Gastroesophageal sphincter (tissue), 4 donors: ENCODE measurements at regions not wholly inside any gene's neighbourhood (a gene's known extent, or its start where the extent isn't known, plus 50 kb on each side); places are given as distances from the start of the nearest gene placed in this dataset.
A peak's percentile ranks its signal among the peaks of the same experiment; 100 is the strongest.

Experiments
- ATAC-seq: fragments of 150-250 bp; one replicate; pipeline ENCODE4 v1.9.1; 2016; ENCODE audit warnings: mild to moderate bottlenecking, moderate library complexity
- H3K27ac ChIP-seq, 4 donors: fragments of 200-600 bp; sonication (generic) in 3 of 4; 1 replicate in 3 of 4; 2 replicates in 1 of 4; pipeline ENCODE4 v1.5.1; 2016 to 2019
- H3K27me3 ChIP-seq: fragments of 200-600 bp; sonication (generic); one replicate; pipeline ENCODE4 v1.5.1; 2019
- H3K36me3 ChIP-seq, 2 donors: fragments of 200-600 bp; sonication (generic); one replicate each; pipeline ENCODE4 v1.5.1; 2019; ENCODE audit warnings: control low read depth in 1 of 2
- H3K4me1 ChIP-seq, 3 donors: fragments of 200-600 bp; sonication (generic); 1 replicate in 2 of 3; 2 replicates in 1 of 3; pipeline ENCODE4 v1.5.1; 2016 to 2019; ENCODE audit warnings: control low read depth in 2 of 3
- H3K4me3 ChIP-seq, 2 donors: fragments of 200-600 bp; sonication (generic); one replicate each; pipeline ENCODE4 v1.5.1; 2019; ENCODE audit warnings: mild to moderate bottlenecking in 1 of 2, moderate library complexity in 1 of 2
- H3K9me3 ChIP-seq, 3 donors: fragments of 200-600 bp; sonication (generic); one replicate each; pipeline ENCODE4 v1.5.1; 2017 to 2019; ENCODE audit warnings: control low read depth in 2 of 3
- CTCF ChIP-seq, 4 experiments: fragments of 200-600 bp in 2 of 4; fragments of 450-650 bp in 2 of 4; sonication (generic) in 1 of 4; IDR thresholded peaks; one replicate each; pipeline ENCODE4 v1.5.1; 2017 to 2019; ENCODE audit warnings: antibody characterized with exemption in 4 of 4, mild to moderate bottlenecking in 2 of 4, moderate library complexity in 2 of 4
- EP300 ChIP-seq: sonication (generic); formaldehyde crosslinking; IDR thresholded peaks from one replicate; pipeline ENCODE4 v1.6.1; 2017; ENCODE audit warnings: antibody characterized with exemption, mild to moderate bottlenecking
- POLR2A ChIP-seq, 2 donors: fragments of 450-650 bp; IDR thresholded peaks; one replicate each; pipeline ENCODE4 v1.6.1; 2017; ENCODE audit warnings: antibody characterized with exemption in 2 of 2, mild to moderate bottlenecking in 2 of 2, moderate library complexity in 1 of 2
- POLR2AphosphoS5 ChIP-seq: sonication (generic); formaldehyde crosslinking; IDR thresholded peaks from one replicate; pipeline ENCODE4 v1.6.1; 2017; ENCODE audit warnings: antibody characterized with exemption
- WGBS, 2 donors: methylation state at CpG; one replicate each; pipeline ENCODE4 v1.1.5; 2018; ENCODE audit warnings: low coverage in 1 of 2; 5-methylcytosine and 5-hydroxymethylcytosine counted together

GRCh38 chr2:37460896-37461229 is 116.4 kb downstream of the QPCT start:
- 46 to 72% methylated on average over 2 of the region's 2 CpGs for WGBS, 2 donors
- peaks cover 8 to 38% (median 19%) of the 10 kb centered on the region in 3 donors for H3K4me1 ChIP-seq

GRCh38 chr2:37464067-37464466 is 119.6 kb downstream of the QPCT start:
- Histone ChIP-seq H3K4me3 (no peak overlapping the region), H3K36me3 (no peaks in the 10 kb centered on the region), H3K27me3 (no peaks in the 10 kb centered on the region), H3K4me1 (peaks cover 8 to 32% (median 19%) of the 10 kb centered on the region in 3 donors), H3K9me3 (no peaks in the 10 kb centered on the region), H3K27ac (no peak overlapping the region)
- no peak for TF ChIP-seq EP300
- TF ChIP-seq POLR2AphosphoS5, result no peak
- no peak for TF ChIP-seq POLR2A (IDR thresholded peaks at IDR 0.05)
- TF ChIP-seq CTCF (IDR thresholded peaks at IDR 0.05), result no peak
- no peak for ATAC-seq
- WGBS, 2 donors, result 53 to 67% methylated on average over 1 to 2 of the region's 2 CpGs

More at GRCh38 chr2:37460896-37461229, 116.4 kb downstream of the QPCT start:
- Histone ChIP-seq H3K27ac (peak overlapping the region; percentile 57 to 79 (median 62)), H3K9me3 (no peaks in the 10 kb centered on the region), H3K27me3 (no peaks in the 10 kb centered on the region), H3K4me3 (no peak overlapping the region), H3K36me3 (no peaks in the 10 kb centered on the region)
- ATAC-seq, result no peak
- TF ChIP-seq CTCF (IDR thresholded peaks at IDR 0.05) (no peak), POLR2AphosphoS5 (no peak), EP300 (no peak), POLR2A (IDR thresholded peaks at IDR 0.05) (no peak)

GRCh38 chr2:37466533-37467222 is 122.2 kb downstream of the QPCT start:
- no peak overlapping the region for H3K27ac ChIP-seq
- no peaks in the 10 kb centered on the region for H3K36me3 ChIP-seq
- WGBS, 2 donors, result 71 to 75% methylated on average over 1 of the region's 1 CpG
- H3K9me3 ChIP-seq, result no peaks in the 10 kb centered on the region
- peaks cover 0 to 11% (median 0%) of the 10 kb centered on the region in 3 donors for H3K4me1 ChIP-seq
- no peak for TF ChIP-seq POLR2AphosphoS5
- no peak for TF ChIP-seq EP300
- no peak for TF ChIP-seq CTCF (IDR thresholded peaks at IDR 0.05)
- TF ChIP-seq POLR2A (IDR thresholded peaks at IDR 0.05), result no peak
- no peak for ATAC-seq
- H3K4me3 ChIP-seq, result no peak overlapping the region
- no peaks in the 10 kb centered on the region for H3K27me3 ChIP-seq

GRCh38 chr2:37468170-37468569 is 123.7 kb downstream of the QPCT start:
- H3K27ac ChIP-seq, result no peak overlapping the region
- no peak for ATAC-seq
- no peaks in the 10 kb centered on the region for H3K27me3 ChIP-seq
- peaks cover 0 to 20% (median 4%) of the 10 kb centered on the region in 3 donors for H3K4me1 ChIP-seq
- H3K9me3 ChIP-seq, result no peaks in the 10 kb centered on the region
- no peaks in the 10 kb centered on the region for H3K36me3 ChIP-seq
- no peak overlapping the region for H3K4me3 ChIP-seq
- WGBS, 2 donors, result 74 to 76% methylated on average over 4 of the region's 4 CpGs
- TF ChIP-seq CTCF (IDR thresholded peaks at IDR 0.05) (no peak), POLR2A (IDR thresholded peaks at IDR 0.05) (no peak), POLR2AphosphoS5 (no peak), EP300 (no peak)

GRCh38 chr2:37469126-37469525 is 124.7 kb downstream of the QPCT start:
- 42 to 89% methylated on average over 1 of the region's 1 CpG for WGBS, 2 donors

More at GRCh38 chr2:37469126-37469525, 124.7 kb downstream of the QPCT start:
- Histone ChIP-seq H3K27me3 (no peaks in the 10 kb centered on the region), H3K9me3 (no peaks in the 10 kb centered on the region), H3K4me1 (peaks cover 0 to 28% (median 6%) of the 10 kb centered on the region in 3 donors), H3K27ac (no peak overlapping the region), H3K36me3 (no peaks in the 10 kb centered on the region), H3K4me3 (no peak overlapping the region)
- ATAC-seq, result no peak
- TF ChIP-seq CTCF (IDR thresholded peaks at IDR 0.05) (no peak), EP300 (no peak), POLR2AphosphoS5 (no peak), POLR2A (IDR thresholded peaks at IDR 0.05) (no peak)
